ENCODE measurements at regions not wholly inside any gene's neighbourhood (a gene's known extent, or its start where the extent isn't known, plus 50 kb on each side); places are given as distances from the start of the nearest gene placed in this dataset.

DNA sequence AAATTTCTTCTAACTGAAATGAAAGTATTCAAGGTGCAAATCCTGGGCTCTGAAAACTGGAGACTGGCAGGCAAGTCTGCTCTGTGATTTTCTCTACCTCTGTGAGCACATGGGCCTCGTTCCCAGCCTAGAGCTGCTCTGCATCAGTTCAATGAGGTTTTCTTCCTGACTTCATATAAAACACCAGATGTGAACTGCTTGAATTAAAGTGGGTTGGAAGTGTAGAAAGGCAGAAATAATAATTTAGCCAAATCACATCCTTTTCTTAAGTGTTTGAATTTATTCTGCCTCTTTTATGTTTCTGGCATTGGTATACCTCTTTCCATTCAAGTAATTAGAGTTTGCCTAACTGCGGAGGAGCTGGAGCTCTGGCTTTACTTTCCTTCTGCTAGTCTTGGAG lies 540.8 kb downstream of the OLFM4 start:
- H2AK5ac ChIP-seq (ENCODE audit: low read depth, low read length), result no peak overlapping the region
- H4K91ac ChIP-seq (replicated peaks; ENCODE audit: insufficient read length, low read length), result no peak overlapping the region
- no peak overlapping the region for H2BK120ac ChIP-seq (replicated peaks; ENCODE audit: low read depth, low read length)
- H4K5ac ChIP-seq (ENCODE audit: insufficient read length, low read depth, low read length), result no peak overlapping the region
- H3K23me2 ChIP-seq (ENCODE audit: low read depth, low read length), result no peaks in the 10 kb centered on the region
- no peaks in the 10 kb centered on the region for H3K4me1 ChIP-seq (replicated peaks in 1 of 4; ENCODE audit: control insufficient read depth in 3 of 4, insufficient read depth in 4 of 4, low read length in 3 of 4)
- H3K23ac ChIP-seq (ENCODE audit: insufficient read length), result no peak overlapping the region
- 89% methylated on average over 2 of the region's 2 CpGs; no CpG with 5 or more reads in 1 of the 2 experiments for WGBS, 2 experiments (ENCODE audit: extremely low coverage in 1 of 2, insufficient coverage in 1 of 2, insufficient read length in 1 of 2, insufficient replicate concordance in 2 of 2, low coverage in 1 of 2, low lambda C conversion rate in 2 of 2, missing lambda C conversion rate in 1 of 2)
- no peak overlapping the region for H4K8ac ChIP-seq (ENCODE audit: extremely low read depth, insufficient read depth, low read length)
- no peak overlapping the region for H2BK5ac ChIP-seq (ENCODE audit: low read depth, low read length)
- H3K4ac ChIP-seq (replicated peaks; ENCODE audit: insufficient read length, low read depth, low read length), result no peak overlapping the region
- no peak overlapping the region for H3K27ac ChIP-seq (ENCODE audit: low read depth, low read length)
- no peak overlapping the region for H3K14ac ChIP-seq (ENCODE audit: insufficient read length)
- H2BK20ac ChIP-seq (ENCODE audit: low read length), result no peak overlapping the region
- no peaks in the 10 kb centered on the region for H3K27me3 ChIP-seq (replicated peaks in 1 of 4; ENCODE audit: control insufficient read depth in 3 of 4, extremely low read depth in 1 of 4, insufficient read depth in 3 of 4, low read length in 3 of 4)
- no peak overlapping the region for H2BK12ac ChIP-seq (ENCODE audit: low read depth, low read length)
- no peaks in the 10 kb centered on the region for H3K79me1 ChIP-seq (ENCODE audit: low read depth, low read length)
- H2AFZ ChIP-seq (ENCODE audit: low read length), result no peak overlapping the region
- FAIRE-seq (no peak), DNase-seq (ENCODE audit: low read depth in 1 of 2, low spot score in 2 of 2) (no peak)
- no peaks in the 10 kb centered on the region for H3K9me3 ChIP-seq (ENCODE audit: insufficient read depth in 2 of 2, low read depth in 1 of 2, low read length in 1 of 2)
- H3K4me3 ChIP-seq (ENCODE audit: extremely low read depth in 1 of 4, insufficient read depth in 2 of 4, low read depth in 3 of 4, low read length in 4 of 4), result no peak overlapping the region
- no peak overlapping the region for H3K56ac ChIP-seq (replicated peaks; ENCODE audit: insufficient read length, low read depth, low read length)
- H4K20me1 ChIP-seq (replicated peaks in 1 of 2; ENCODE audit: control insufficient read depth in 1 of 2, insufficient read depth in 2 of 2, low read length in 2 of 2), result no peaks in the 10 kb centered on the region
- no peak overlapping the region for H3K4me2 ChIP-seq (ENCODE audit: insufficient read depth in 1 of 2, low read depth in 2 of 2, low read length in 2 of 2)
- ChIA-PET CTCF (ENCODE audit: partially characterized antibody) (no interaction called here), POLR2A (ENCODE audit: partially characterized antibody) (no interaction called here)
- H3K18ac ChIP-seq (ENCODE audit: extremely low read depth, low read length), result no peak overlapping the region
- H3K9ac ChIP-seq (replicated peaks in 1 of 4; ENCODE audit: extremely low read depth in 1 of 4, low read depth in 3 of 4, low read length in 3 of 4), result no peak overlapping the region
- no peaks in the 10 kb centered on the region for H3K79me2 ChIP-seq (ENCODE audit: control insufficient read depth in 1 of 2, insufficient read depth in 2 of 2, low read length in 2 of 2)
- no peaks in the 10 kb centered on the region for H3K36me3 ChIP-seq (ENCODE audit: control insufficient read depth in 2 of 4, insufficient read depth in 4 of 4, low read length in 3 of 4)
- H2BK15ac ChIP-seq (ENCODE audit: low read length), result no peak overlapping the region
- TF ChIP-seq SIX5 (IDR thresholded peaks at IDR 0.05; ENCODE audit: low read depth, low read length) (no peak), GABPA (IDR thresholded peaks at IDR 0.05; ENCODE audit: borderline replicate concordance, insufficient read depth, low read length) (no peak), CREB1 (IDR thresholded peaks at IDR 0.05) (no peak), CEBPB (IDR thresholded peaks at IDR 0.05; ENCODE audit: low read depth, low read length) (no peak)
- TF ChIP-seq, protein P1, sequence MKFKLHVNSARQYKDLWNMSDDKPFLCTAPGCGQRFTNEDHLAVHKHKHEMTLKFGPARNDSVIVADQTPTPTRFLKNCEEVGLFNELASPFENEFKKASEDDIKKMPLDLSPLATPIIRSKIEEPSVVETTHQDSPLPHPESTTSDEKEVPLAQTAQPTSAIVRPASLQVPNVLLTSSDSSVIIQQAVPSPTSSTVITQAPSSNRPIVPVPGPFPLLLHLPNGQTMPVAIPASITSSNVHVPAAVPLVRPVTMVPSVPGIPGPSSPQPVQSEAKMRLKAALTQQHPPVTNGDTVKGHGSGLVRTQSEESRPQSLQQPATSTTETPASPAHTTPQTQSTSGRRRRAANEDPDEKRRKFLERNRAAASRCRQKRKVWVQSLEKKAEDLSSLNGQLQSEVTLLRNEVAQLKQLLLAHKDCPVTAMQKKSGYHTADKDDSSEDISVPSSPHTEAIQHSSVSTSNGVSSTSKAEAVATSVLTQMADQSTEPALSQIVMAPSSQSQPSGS (IDR thresholded peaks at IDR 0.05; ENCODE audit: low read length), result no peak
